ENCODE measurements at regions not wholly inside any gene's neighbourhood (a gene's known extent, or its start where the extent isn't known, plus 50 kb on each side); places are given as distances from the start of the nearest gene placed in this dataset.

GRCh38 chr9:99303177-99303576, 81.1 kb downstream of the SEC61B start:
- TF ChIP-seq CTCF (IDR thresholded peaks at IDR 0.05) (no peak), POLR2A (IDR thresholded peaks at IDR 0.05) (no peak)
